MM.1S (cell line): ENCODE measurements at regions not wholly inside any gene's neighbourhood (a gene's known extent, or its start where the extent isn't known, plus 50 kb on each side); places are given as distances from the start of the nearest gene placed in this dataset.

ENCODE experiments used
- DNase-seq: peaks from one replicate; pipeline ENCODE4 v3.0.0-alpha.2; 2015
- H2AFZ ChIP-seq: fragments of 300-600 bp; sonication (generic); 2 replicates; pipeline ENCODE4 v1.6.0; 2016; ENCODE audit warnings: antibody characterized with exemption, low read length
- H3F3A ChIP-seq: fragments of 300-600 bp; sonication (generic); 2 replicates; pipeline ENCODE4 v1.6.1; 2016; ENCODE audit warnings: mild to moderate bottlenecking, antibody characterized with exemption, low read length, moderate library complexity, mixed read lengths; ENCODE audit not compliant: insufficient read depth
- H3K27ac ChIP-seq: fragments of 300-600 bp; sonication (generic); 2 replicates; pipeline ENCODE4 v1.5.1; 2016; ENCODE audit warnings: mild to moderate bottlenecking, low read length
- H3K27me3 ChIP-seq: fragments of 300-600 bp; sonication (generic); replicated peaks from 2 replicates; pipeline ENCODE4 v1.6.0; 2016; ENCODE audit warnings: low read length; ENCODE audit not compliant: insufficient read depth
- H3K36me3 ChIP-seq: fragments of 300-600 bp; sonication (generic); replicated peaks from 2 replicates; pipeline ENCODE4 v1.6.1; 2016; ENCODE audit warnings: mild to moderate bottlenecking, low read length, mixed read lengths; ENCODE audit not compliant: insufficient read depth
- H3K4me1 ChIP-seq: fragments of 300-600 bp; sonication (generic); 2 replicates; pipeline ENCODE4 v1.6.1; 2016; ENCODE audit warnings: low read length, mixed read lengths
- H3K4me2 ChIP-seq: fragments of 300-600 bp; sonication (generic); 2 replicates; pipeline ENCODE4 v1.6.0; 2016; ENCODE audit warnings: low read depth, low read length
- H3K4me3 ChIP-seq: fragments of 300-600 bp; sonication (generic); 2 replicates; pipeline ENCODE4 v1.5.1; 2016; ENCODE audit warnings: low read length, mixed read lengths
- H3K79me2 ChIP-seq: fragments of 300-600 bp; sonication (generic); 2 replicates; pipeline ENCODE4 v1.6.1; 2016; ENCODE audit warnings: mixed run types, low read length, mixed read lengths
- H3K9ac ChIP-seq: fragments of 300-600 bp; sonication (generic); 2 replicates; pipeline ENCODE4 v1.6.1; 2016; ENCODE audit warnings: low read length, mixed read lengths
- H3K9me2 ChIP-seq: fragments of 300-600 bp; sonication (generic); replicated peaks from 2 replicates; pipeline ENCODE4 v1.6.1; 2016; ENCODE audit warnings: mild to moderate bottlenecking, low read length, mixed read lengths; ENCODE audit not compliant: insufficient read depth
- H3K9me3 ChIP-seq: fragments of 300-600 bp; sonication (generic); replicated peaks from 2 replicates; pipeline ENCODE4 v1.6.1; 2016; ENCODE audit warnings: mild to moderate bottlenecking, low read length, mixed read lengths; ENCODE audit not compliant: insufficient read depth
- H4K20me1 ChIP-seq: fragments of 300-600 bp; sonication (generic); 2 replicates; pipeline ENCODE4 v1.6.1; 2016; ENCODE audit warnings: mild to moderate bottlenecking, low read length, moderate library complexity, mixed read lengths; ENCODE audit not compliant: insufficient read depth
- EZH2 ChIP-seq: fragments of 300-600 bp; sonication (generic); optimal IDR thresholded peaks from 2 replicates; pipeline ENCODE3; 2017; ENCODE audit warnings: low read depth, mild to moderate bottlenecking, antibody characterized with exemption, low read length, mixed read lengths
- EZH2phosphoT487 ChIP-seq: fragments of 300-600 bp; sonication (generic); IDR thresholded peaks from 2 replicates; pipeline ENCODE4 v1.6.1; 2018; ENCODE audit warnings: antibody characterized with exemption, low read length
- TF ChIP-seq, protein P1 (sequence below): fragments of 300-600 bp; sonication (generic); IDR thresholded peaks from 2 replicates; pipeline ENCODE4 v1.5.1; 2016; ENCODE audit warnings: antibody characterized with exemption, low read length, mixed read lengths

DNA sequence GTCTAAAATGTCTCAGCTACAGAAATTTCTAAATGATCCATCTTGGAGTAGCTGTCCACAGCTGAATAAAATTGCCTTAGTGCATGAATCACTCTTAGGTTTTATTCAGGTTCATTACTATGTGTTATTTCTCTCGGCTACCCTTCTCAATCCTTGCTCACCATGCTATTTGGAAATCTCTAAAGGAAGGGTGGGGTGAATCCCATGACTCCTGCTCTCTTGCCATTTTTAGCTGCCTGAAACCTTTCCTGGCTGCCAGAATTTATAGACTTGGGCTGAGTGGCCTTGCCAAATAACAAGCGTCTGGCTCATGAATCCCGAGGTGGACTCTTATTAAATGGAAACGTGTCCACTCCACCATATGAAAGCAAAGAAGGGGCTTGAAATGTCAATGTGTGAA is 936.1 kb upstream of the SOX9 start:
- no peak for TF ChIP-seq EZH2phosphoT487
- no peak for TF ChIP-seq EZH2
- TF ChIP-seq, protein P1, sequence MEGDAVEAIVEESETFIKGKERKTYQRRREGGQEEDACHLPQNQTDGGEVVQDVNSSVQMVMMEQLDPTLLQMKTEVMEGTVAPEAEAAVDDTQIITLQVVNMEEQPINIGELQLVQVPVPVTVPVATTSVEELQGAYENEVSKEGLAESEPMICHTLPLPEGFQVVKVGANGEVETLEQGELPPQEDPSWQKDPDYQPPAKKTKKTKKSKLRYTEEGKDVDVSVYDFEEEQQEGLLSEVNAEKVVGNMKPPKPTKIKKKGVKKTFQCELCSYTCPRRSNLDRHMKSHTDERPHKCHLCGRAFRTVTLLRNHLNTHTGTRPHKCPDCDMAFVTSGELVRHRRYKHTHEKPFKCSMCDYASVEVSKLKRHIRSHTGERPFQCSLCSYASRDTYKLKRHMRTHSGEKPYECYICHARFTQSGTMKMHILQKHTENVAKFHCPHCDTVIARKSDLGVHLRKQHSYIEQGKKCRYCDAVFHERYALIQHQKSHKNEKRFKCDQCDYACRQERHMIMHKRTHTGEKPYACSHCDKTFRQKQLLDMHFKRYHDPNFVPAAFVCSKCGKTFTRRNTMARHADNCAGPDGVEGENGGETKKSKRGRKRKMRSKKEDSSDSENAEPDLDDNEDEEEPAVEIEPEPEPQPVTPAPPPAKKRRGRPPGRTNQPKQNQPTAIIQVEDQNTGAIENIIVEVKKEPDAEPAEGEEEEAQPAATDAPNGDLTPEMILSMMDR: no peak
- Histone ChIP-seq H3K9me3 (no peaks in the 10 kb centered on the region), H3F3A (no peaks in the 10 kb centered on the region), H3K36me3 (no peaks in the 10 kb centered on the region), H3K27me3 (no peaks in the 10 kb centered on the region), H3K79me2 (no peaks in the 10 kb centered on the region), H3K4me2 (no peak overlapping the region), H3K9ac (no peak overlapping the region), H3K4me3 (no peak overlapping the region), H3K4me1 (no peaks in the 10 kb centered on the region), H4K20me1 (no peaks in the 10 kb centered on the region), H3K9me2 (0 out of 2 replicates have a peak, but pooled peaks cover 3% of the 10 kb centered on the region), H3K27ac (no peak overlapping the region), H2AFZ (no peak overlapping the region)
- DNase-seq: no peak

DNA sequence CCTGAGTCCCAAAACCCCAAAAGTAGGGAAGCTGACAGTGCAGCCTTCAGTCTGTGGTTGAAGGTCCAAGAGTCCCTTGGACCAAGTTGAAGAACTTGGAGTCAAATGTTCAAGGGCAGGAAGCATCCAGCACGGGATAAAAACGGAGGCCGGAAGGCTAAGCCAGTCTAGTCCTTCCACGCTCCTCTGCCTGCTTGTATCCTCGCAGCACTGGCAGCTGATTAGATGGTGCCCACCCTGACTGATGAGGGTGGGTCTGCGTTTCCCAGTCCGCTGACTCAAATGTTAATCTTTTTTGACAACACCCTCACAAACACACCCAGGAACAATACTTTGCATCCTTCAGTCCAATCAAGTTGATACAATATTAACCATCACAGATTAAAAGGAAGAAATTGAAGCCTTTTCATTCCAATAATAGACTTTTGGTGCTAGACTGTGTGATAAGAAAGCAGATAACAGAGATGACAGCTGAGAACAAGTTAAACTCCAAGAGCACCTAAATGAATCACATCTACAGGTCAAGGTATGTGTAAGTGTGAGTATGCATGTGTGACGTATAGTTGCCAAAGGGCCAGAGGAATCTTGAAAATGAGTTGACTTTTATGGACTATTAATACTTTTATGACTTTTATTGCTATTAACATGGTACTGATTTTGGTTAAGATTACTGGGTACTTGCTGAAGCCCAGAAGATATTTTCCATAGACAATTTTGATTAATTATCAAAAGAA is 933.5 kb upstream of the SOX9 start:
- no peak overlapping the region for H3K4me2 ChIP-seq
- H3K9ac ChIP-seq: no peak overlapping the region
- H3K4me1 ChIP-seq: no peaks in the 10 kb centered on the region
- no peaks in the 10 kb centered on the region for H3F3A ChIP-seq
- no peak overlapping the region for H3K4me3 ChIP-seq
- H4K20me1 ChIP-seq: no peaks in the 10 kb centered on the region
- H2AFZ ChIP-seq: no peak overlapping the region
- H3K27ac ChIP-seq: no peak overlapping the region
- no peaks in the 10 kb centered on the region for H3K9me3 ChIP-seq
- no peaks in the 10 kb centered on the region for H3K36me3 ChIP-seq
- no peak for DNase-seq
- no peaks in the 10 kb centered on the region for H3K9me2 ChIP-seq
- TF ChIP-seq EZH2 (no peak), EZH2phosphoT487 (no peak)
- TF ChIP-seq, protein P1: no peak
- H3K27me3 ChIP-seq: no peaks in the 10 kb centered on the region
- H3K79me2 ChIP-seq: no peaks in the 10 kb centered on the region

DNA sequence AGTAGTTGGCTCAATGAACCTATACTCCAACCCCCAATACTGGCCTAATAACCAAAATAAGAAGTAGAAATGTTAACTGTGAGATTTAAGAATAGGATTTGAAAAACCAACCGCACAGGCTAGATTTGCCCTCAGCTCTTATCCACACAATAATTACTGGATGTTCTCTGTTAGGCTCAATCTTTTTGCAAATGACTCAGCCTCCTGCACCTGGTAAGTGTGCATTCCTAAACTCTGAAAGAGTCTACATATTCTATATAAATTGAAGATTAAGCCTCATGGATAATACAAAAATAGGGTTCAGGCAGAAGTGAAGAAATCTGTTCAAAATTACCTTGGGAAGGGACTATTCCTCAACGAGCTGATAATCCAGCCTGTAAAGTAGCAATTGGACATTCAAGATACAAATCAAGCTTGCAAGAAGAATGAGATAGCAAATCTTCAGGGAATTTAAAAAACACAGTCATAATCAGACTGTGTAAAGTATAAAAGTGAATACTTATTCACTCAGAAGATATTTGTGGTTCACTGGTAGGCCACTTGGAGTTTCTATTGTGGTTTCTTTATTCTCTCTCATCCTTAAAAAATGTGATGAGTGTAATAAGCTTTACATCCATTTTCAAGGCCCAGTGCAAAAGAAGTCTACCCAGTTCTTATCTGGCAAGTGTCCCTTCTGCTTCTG is 931.9 kb upstream of the SOX9 start:
- Histone ChIP-seq H3K4me3 (no peak overlapping the region), H3K27ac (no peak overlapping the region), H3K4me1 (no peaks in the 10 kb centered on the region), H3K9ac (no peak overlapping the region), H2AFZ (no peak overlapping the region), H3F3A (no peaks in the 10 kb centered on the region), H3K9me3 (no peaks in the 10 kb centered on the region), H3K4me2 (no peak overlapping the region), H3K36me3 (no peaks in the 10 kb centered on the region), H3K79me2 (no peaks in the 10 kb centered on the region), H3K27me3 (no peaks in the 10 kb centered on the region), H3K9me2 (no peaks in the 10 kb centered on the region), H4K20me1 (no peaks in the 10 kb centered on the region)
- DNase-seq: no peak
- TF ChIP-seq EZH2phosphoT487: no peak
- TF ChIP-seq, protein P1: no peak
- no peak for TF ChIP-seq EZH2
